Naive thymus-derived CD4-positive, alpha-beta T cell (primary cell): ENCODE measurements at regions not wholly inside any gene's neighbourhood (a gene's known extent, or its start where the extent isn't known, plus 50 kb on each side); places are given as distances from the start of the nearest gene placed in this dataset.

Source experiments
- ATAC-seq: fragments of 150-1000 bp; cut with Tn5 transposase; 2 replicates; pipeline ENCODE4 v1.10.0; 2021; ENCODE audit warnings: mild to moderate bottlenecking, moderate library complexity
- CTCF ChIA-PET: fragments of 350-600 bp; sonication (Branson Sonifier 250); formaldehyde crosslinking; loops from one replicate; lab custom pipeline; 2021; ENCODE audit warnings: antibody characterized with exemption; lab: Charles Lee
- POLR2A ChIA-PET: fragments of 350-600 bp; sonication (Branson Sonifier 250); formaldehyde crosslinking; loops from one replicate; lab custom pipeline; 2021; ENCODE audit warnings: antibody characterized with exemption, inconsistent platforms; lab: Charles Lee
- DNase-seq, 9 donors: peaks; one replicate each; pipeline versions ENCODE4 v3.0.0 to v3.0.0-alpha.2; 2020 to 2022; ENCODE audit warnings: mixed read lengths in 1 of 9
- H3K27ac ChIP-seq: one replicate; pipeline ENCODE4 v1.7.0; 2013; ENCODE audit warnings: mild to moderate bottlenecking, low read depth, low read length, moderate library complexity
- H3K27me3 ChIP-seq, 2 donors: one replicate each; pipeline ENCODE4 v1.7.0; 2013; ENCODE audit warnings: low read length in 2 of 2, mild to moderate bottlenecking in 2 of 2, moderate library complexity in 2 of 2; ENCODE audit not compliant: control insufficient read depth in 2 of 2, insufficient read depth in 2 of 2
- H3K36me3 ChIP-seq, 3 experiments: 1 replicate in 2 of 3; 2 replicates in 1 of 3; pipeline ENCODE4 v1.7.0; 2013; ENCODE audit warnings: low read length in 3 of 3, mild to moderate bottlenecking in 3 of 3, moderate library complexity in 1 of 3; ENCODE audit not compliant: insufficient read depth in 3 of 3, control insufficient read depth in 2 of 3
- H3K4me1 ChIP-seq, 2 donors: one replicate each; pipeline ENCODE4 v1.7.0; 2013; ENCODE audit warnings: low read length in 2 of 2, mild to moderate bottlenecking in 2 of 2, moderate library complexity in 1 of 2; ENCODE audit not compliant: control insufficient read depth in 2 of 2, insufficient read depth in 2 of 2
- H3K4me3 ChIP-seq: 2 replicates; pipeline ENCODE4 v1.7.0; 2013; ENCODE audit warnings: mild to moderate bottlenecking, low read length
- H3K9me3 ChIP-seq, 3 experiments: 1 replicate in 2 of 3; 2 replicates in 1 of 3; pipeline ENCODE4 v1.7.0; 2013; ENCODE audit warnings: low read length in 3 of 3; ENCODE audit not compliant: control insufficient read depth in 2 of 3
- H3K27ac Mint-ChIP-seq, 9 donors: one replicate each; pipeline ENCODE4 v1.8.0; 2020 to 2022; ENCODE audit warnings: mixed read lengths in 9 of 9, mild to moderate bottlenecking in 8 of 9, moderate library complexity in 5 of 9, inconsistent platforms in 2 of 9
- H3K27me3 Mint-ChIP-seq, 5 donors: one replicate each; pipeline ENCODE4 v1.8.0; 2021 to 2022; ENCODE audit warnings: mixed read lengths in 5 of 5, mild to moderate bottlenecking in 1 of 5
- H3K36me3 Mint-ChIP-seq, 5 donors: one replicate each; pipeline ENCODE4 v1.8.0; 2020 to 2022; ENCODE audit warnings: mixed read lengths in 5 of 5, mild to moderate bottlenecking in 3 of 5, inconsistent platforms in 1 of 5
- H3K4me1 Mint-ChIP-seq, 7 donors: one replicate each; pipeline ENCODE4 v1.8.0; 2020 to 2022; ENCODE audit warnings: mixed read lengths in 7 of 7, mild to moderate bottlenecking in 3 of 7, inconsistent platforms in 1 of 7
- H3K4me3 Mint-ChIP-seq, 10 donors: one replicate each; pipeline ENCODE4 v1.8.0; 2020 to 2022; ENCODE audit warnings: mild to moderate bottlenecking in 10 of 10, mixed read lengths in 10 of 10, moderate library complexity in 6 of 10, inconsistent platforms in 2 of 10
- H3K9me3 Mint-ChIP-seq, 11 donors: one replicate each; pipeline ENCODE4 v1.8.0; 2020 to 2022; ENCODE audit warnings: mixed read lengths in 11 of 11, mild to moderate bottlenecking in 4 of 11, inconsistent platforms in 1 of 11, moderate library complexity in 1 of 11
- intact Hi-C, 2 donors: fragments of 100-400 bp; cut with micrococcal nuclease; formaldehyde crosslinking; loops; one replicate each; pipeline ENCODE4 v1.15.1; 2023

DNA sequence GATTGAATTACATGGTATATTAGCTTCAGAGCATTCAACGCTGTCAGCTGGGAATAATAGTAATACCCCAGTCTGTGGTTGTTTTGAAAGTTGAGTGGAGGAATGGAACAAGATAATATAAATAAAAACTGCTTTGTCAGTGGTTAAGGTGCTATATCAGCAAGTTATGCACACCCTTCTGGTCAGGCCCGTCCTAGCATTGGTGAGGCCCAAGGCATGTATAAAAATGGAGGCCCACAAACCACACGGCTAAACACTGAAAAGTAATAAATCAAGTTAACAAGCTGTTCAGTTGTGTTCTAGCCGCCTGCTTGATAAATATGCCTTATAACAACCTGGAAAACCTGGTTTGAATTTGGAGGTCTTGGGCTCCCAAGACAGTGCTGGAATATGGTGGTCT, 77.4 kb downstream of the PSMG1 start:
- no peak overlapping the region for H3K4me3 ChIP-seq
- Mint-ChIP-seq H3K4me3 (no peak overlapping the region), H3K4me1 (peaks cover 0 to 7% (median 0%) of the 10 kb centered on the region in 7 donors), H3K36me3 (no peaks in the 10 kb centered on the region), H3K27ac (no peak overlapping the region), H3K9me3 (no peaks in the 10 kb centered on the region), H3K27me3 (peaks cover 0 to 40% (median 24%) of the 10 kb centered on the region in 5 donors)
- H3K27me3 ChIP-seq = no peaks in the 10 kb centered on the region
- ChIA-PET POLR2A (no interaction called here), CTCF (no interaction called here)
- H3K4me1 ChIP-seq = no peaks in the 10 kb centered on the region
- DNase-seq = no peak
- ATAC-seq = no peak
- no peaks in the 10 kb centered on the region for H3K36me3 ChIP-seq
- no peak overlapping the region for H3K27ac ChIP-seq
- intact Hi-C loops = no loop called here
- H3K9me3 ChIP-seq = no peaks in the 10 kb centered on the region

DNA sequence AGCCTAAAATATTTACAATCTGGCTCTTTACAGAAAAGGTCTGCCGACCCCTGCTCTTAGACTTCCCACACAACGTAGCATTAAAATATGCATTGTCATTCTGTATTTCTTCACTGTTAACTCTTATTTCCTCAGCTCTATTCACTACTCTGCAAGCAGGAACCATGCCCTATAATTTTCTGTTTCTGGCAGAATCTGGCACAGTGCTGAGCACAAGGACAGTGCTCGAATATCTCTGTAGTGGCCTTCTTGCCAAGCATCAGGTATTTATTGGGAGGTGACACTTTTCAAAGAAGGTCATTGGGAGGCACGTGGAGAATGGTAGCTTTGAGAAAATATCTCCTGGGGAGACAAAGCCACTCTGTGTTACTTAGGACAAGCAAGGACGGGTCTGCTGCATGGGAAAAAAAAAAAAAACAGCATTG, 77.9 kb downstream of the PSMG1 start:
- H3K36me3 ChIP-seq = no peaks in the 10 kb centered on the region
- ATAC-seq (peak; percentile 57), DNase-seq (no peak)
- H3K27me3 ChIP-seq = no peaks in the 10 kb centered on the region
- ChIA-PET POLR2A (no interaction called here), CTCF (no interaction called here)
- Mint-ChIP-seq H3K4me1 (peaks cover 0 to 7% (median 0%) of the 10 kb centered on the region in 7 donors), H3K9me3 (no peaks in the 10 kb centered on the region), H3K4me3 (no peak overlapping the region), H3K27ac (no peak overlapping the region), H3K36me3 (no peaks in the 10 kb centered on the region), H3K27me3 (peaks cover 0 to 40% (median 24%) of the 10 kb centered on the region in 5 donors)
- H3K4me1 ChIP-seq = no peaks in the 10 kb centered on the region
- no peaks in the 10 kb centered on the region for H3K9me3 ChIP-seq
- H3K27ac ChIP-seq = no peak overlapping the region
- no peak overlapping the region for H3K4me3 ChIP-seq
- intact Hi-C loops = no loop called here

DNA sequence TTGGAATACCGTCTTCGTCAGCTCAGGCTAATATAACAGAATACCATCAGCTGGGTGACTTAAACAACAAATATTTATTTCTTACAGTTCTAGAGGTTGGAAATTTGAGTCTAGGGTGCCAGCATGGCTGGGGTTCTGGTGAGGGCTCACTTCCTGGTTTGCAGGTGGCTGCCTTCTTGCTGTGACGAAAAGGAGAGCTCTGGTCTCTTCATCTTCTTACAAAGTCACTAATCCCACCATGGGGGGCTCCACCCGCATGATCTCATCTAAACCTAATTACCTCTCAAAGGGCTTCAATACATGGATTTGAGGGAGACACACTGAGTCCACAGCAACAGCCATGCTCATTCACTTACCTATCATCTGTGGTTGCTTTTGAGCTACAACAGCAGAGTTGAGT, 78.3 kb downstream of the PSMG1 start:
- Mint-ChIP-seq H3K4me3 (no peak overlapping the region), H3K27ac (no peak overlapping the region), H3K9me3 (no peaks in the 10 kb centered on the region), H3K27me3 (peaks cover 0 to 39% (median 24%) of the 10 kb centered on the region in 5 donors), H3K4me1 (peaks cover 0 to 7% (median 0%) of the 10 kb centered on the region in 7 donors), H3K36me3 (no peaks in the 10 kb centered on the region)
- intact Hi-C loops = no loop called here
- Histone ChIP-seq H3K9me3 (no peaks in the 10 kb centered on the region), H3K27ac (no peak overlapping the region), H3K4me1 (no peaks in the 10 kb centered on the region), H3K4me3 (no peak overlapping the region), H3K27me3 (no peaks in the 10 kb centered on the region), H3K36me3 (no peaks in the 10 kb centered on the region)
- CTCF ChIA-PET = no interaction called here
- ATAC-seq (no peak), DNase-seq (no peak)
- POLR2A ChIA-PET = no interaction called here

DNA sequence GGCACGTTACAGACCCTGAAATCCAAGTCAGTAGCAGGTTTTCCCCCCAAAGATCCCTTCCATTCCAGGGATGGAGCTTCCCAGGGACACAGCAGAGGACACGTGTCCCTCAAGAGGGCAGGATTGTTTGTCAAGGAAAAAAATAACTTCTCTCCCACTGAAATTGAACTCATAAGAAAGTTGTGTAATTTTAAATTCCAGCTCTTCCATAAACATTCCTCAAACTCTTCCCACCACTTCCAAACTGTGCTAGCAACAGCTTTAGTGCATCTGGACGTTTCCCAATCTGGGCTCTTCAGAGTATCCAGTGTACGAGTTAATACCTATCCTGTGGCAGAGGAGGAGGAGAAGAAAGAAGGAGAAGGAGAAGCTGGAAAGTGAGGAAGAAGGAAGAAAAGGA, 79.6 kb downstream of the PSMG1 start:
- Mint-ChIP-seq H3K27me3 (peaks cover 0 to 28% (median 25%) of the 10 kb centered on the region in 5 donors), H3K36me3 (no peaks in the 10 kb centered on the region), H3K27ac (no peak overlapping the region), H3K4me3 (no peak overlapping the region), H3K4me1 (peaks cover 0 to 7% (median 0%) of the 10 kb centered on the region in 7 donors), H3K9me3 (no peaks in the 10 kb centered on the region)
- H3K27me3 ChIP-seq = no peaks in the 10 kb centered on the region
- no peak for ATAC-seq
- H3K4me3 ChIP-seq = no peak overlapping the region
- no peaks in the 10 kb centered on the region for H3K36me3 ChIP-seq
- H3K9me3 ChIP-seq = no peaks in the 10 kb centered on the region
- ChIA-PET POLR2A (no interaction called here), CTCF (no interaction called here)
- DNase-seq = no peak
- no peaks in the 10 kb centered on the region for H3K4me1 ChIP-seq
- intact Hi-C loops = no loop called here
- H3K27ac ChIP-seq = no peak overlapping the region

- Histone ChIP-seq H3K4me3 (no peak overlapping the region), H3K27me3 (no peaks in the 10 kb centered on the region), H3K9me3 (no peaks in the 10 kb centered on the region), H3K4me1 (no peaks in the 10 kb centered on the region), H3K36me3 (no peaks in the 10 kb centered on the region), H3K27ac (no peak overlapping the region)
- Mint-ChIP-seq H3K27me3 (peaks cover 0 to 28% (median 15%) of the 10 kb centered on the region in 5 donors), H3K36me3 (no peaks in the 10 kb centered on the region), H3K4me3 (no peak overlapping the region), H3K9me3 (no peaks in the 10 kb centered on the region), H3K27ac (peak overlapping the region in 1 of 9 donors; percentile 27), H3K4me1 (peaks cover 0 to 6% (median 0%) of the 10 kb centered on the region in 7 donors)
- intact Hi-C loops = no loop called here
- POLR2A ChIA-PET = no interaction called here
- CTCF ChIA-PET = no interaction called here
- ATAC-seq = no peak
- DNase-seq = no peak
Measured at GRCh38 chr21:39099859-39100258, 83.4 kb downstream of the PSMG1 start.

GRCh38 chr21:39098696-39099200, 84.5 kb downstream of the PSMG1 start:
- no peaks in the 10 kb centered on the region for H3K36me3 ChIP-seq
- CTCF ChIA-PET = no interaction called here
- Mint-ChIP-seq H3K27ac (no peak overlapping the region), H3K27me3 (peaks cover 0 to 22% (median 8%) of the 10 kb centered on the region in 5 donors), H3K4me3 (no peak overlapping the region), H3K36me3 (no peaks in the 10 kb centered on the region), H3K4me1 (peaks cover 0 to 8% (median 0%) of the 10 kb centered on the region in 7 donors), H3K9me3 (no peaks in the 10 kb centered on the region)
- H3K9me3 ChIP-seq = no peaks in the 10 kb centered on the region
- H3K27me3 ChIP-seq = no peaks in the 10 kb centered on the region
- intact Hi-C loops = no loop called here
- H3K4me3 ChIP-seq = no peak overlapping the region
- no peak for DNase-seq
- H3K4me1 ChIP-seq = no peaks in the 10 kb centered on the region
- POLR2A ChIA-PET = no interaction called here
- ATAC-seq = no peak
- H3K27ac ChIP-seq = no peak overlapping the region

- no peak overlapping the region for H3K27ac ChIP-seq
- no peaks in the 10 kb centered on the region for H3K9me3 ChIP-seq
- H3K4me3 ChIP-seq = no peak overlapping the region
- no peaks in the 10 kb centered on the region for H3K4me1 ChIP-seq
- Mint-ChIP-seq H3K4me1 (peaks cover 0 to 8% (median 0%) of the 10 kb centered on the region in 7 donors), H3K27me3 (peaks cover 0 to 16% (median 6%) of the 10 kb centered on the region in 5 donors), H3K27ac (peak overlapping the region in 1 of 9 donors; percentile 51), H3K4me3 (no peak overlapping the region), H3K9me3 (no peaks in the 10 kb centered on the region), H3K36me3 (no peaks in the 10 kb centered on the region)
- H3K36me3 ChIP-seq = no peaks in the 10 kb centered on the region
- ChIA-PET POLR2A (no interaction called here), CTCF (no interaction called here)
- no peaks in the 10 kb centered on the region for H3K27me3 ChIP-seq
- ATAC-seq = no peak
- no peak for DNase-seq
- intact Hi-C loops = no loop called here
Measured at GRCh38 chr21:39097981-39098380, 85.3 kb downstream of the PSMG1 start.
